ENCODE measurements at regions not wholly inside any gene's neighbourhood (a gene's known extent, or its start where the extent isn't known, plus 50 kb on each side); places are given as distances from the start of the nearest gene placed in this dataset.

- H3K36me3 Mint-ChIP-seq (ENCODE audit: insufficient read depth), result peaks cover 4% of the 10 kb centered on the region
- H3K4me1 Mint-ChIP-seq (ENCODE audit: low read depth in 2 of 2), result peaks cover 0 to 2% of the 10 kb centered on the region in 2 donors
- ATAC-seq (replicated peaks), result no peak
- no peak for DNase-seq
- H3K27me3 Mint-ChIP-seq, result no peaks in the 10 kb centered on the region
- no peak overlapping the region for H3K27ac Mint-ChIP-seq
- no peaks in the 10 kb centered on the region for H3K9me3 Mint-ChIP-seq
- no peak overlapping the region for H3K4me3 Mint-ChIP-seq
Observed at GRCh38 chr13:50400035-50400726, 384.9 kb downstream of the KCNRG start.

GRCh38 chr13:50401049-50401505, 385.8 kb downstream of the KCNRG start:
- Mint-ChIP-seq H3K36me3 (ENCODE audit: insufficient read depth) (peaks cover 4% of the 10 kb centered on the region), H3K27me3 (no peaks in the 10 kb centered on the region), H3K4me3 (no peak overlapping the region), H3K4me1 (ENCODE audit: low read depth in 2 of 2) (peaks cover 0 to 2% of the 10 kb centered on the region in 2 donors), H3K9me3 (no peaks in the 10 kb centered on the region), H3K27ac (no peak overlapping the region)
- ATAC-seq (replicated peaks) (no peak), DNase-seq (no peak)

- no peaks in the 10 kb centered on the region for H3K27me3 Mint-ChIP-seq
- H3K27ac Mint-ChIP-seq, result peak overlapping the region in 1 of 2 donors; percentile 19
- H3K9me3 Mint-ChIP-seq, result no peaks in the 10 kb centered on the region
- DNase-seq, result no peak
- H3K4me1 Mint-ChIP-seq (ENCODE audit: low read depth in 2 of 2), result peaks cover 0 to 2% of the 10 kb centered on the region in 2 donors
- ATAC-seq (replicated peaks), result no peak
- H3K36me3 Mint-ChIP-seq (ENCODE audit: insufficient read depth), result peaks cover 4% of the 10 kb centered on the region
- no peak overlapping the region for H3K4me3 Mint-ChIP-seq
Observed at GRCh38 chr13:50401721-50402465, 386.6 kb downstream of the KCNRG start.

GRCh38 chr13:50403311-50403710, 388.1 kb downstream of the KCNRG start:
- DNase-seq (no peak), ATAC-seq (replicated peaks) (no peak)
- Mint-ChIP-seq H3K36me3 (ENCODE audit: insufficient read depth) (peaks cover 4% of the 10 kb centered on the region), H3K27ac (no peak overlapping the region), H3K27me3 (no peaks in the 10 kb centered on the region), H3K9me3 (no peaks in the 10 kb centered on the region), H3K4me1 (ENCODE audit: low read depth in 2 of 2) (peaks cover 0 to 2% of the 10 kb centered on the region in 2 donors), H3K4me3 (no peak overlapping the region)

- Mint-ChIP-seq H3K36me3 (ENCODE audit: insufficient read depth) (peaks cover 5% of the 10 kb centered on the region), H3K4me3 (no peak overlapping the region), H3K4me1 (ENCODE audit: low read depth in 2 of 2) (peaks cover 0 to 3% of the 10 kb centered on the region in 2 donors), H3K27me3 (no peaks in the 10 kb centered on the region), H3K27ac (no peak overlapping the region), H3K9me3 (no peaks in the 10 kb centered on the region)
- no peak for DNase-seq
- ATAC-seq (replicated peaks), result no peak
Observed at GRCh38 chr13:50404116-50404515, 388.9 kb downstream of the KCNRG start.

- no peaks in the 10 kb centered on the region for H3K9me3 Mint-ChIP-seq
- H3K27me3 Mint-ChIP-seq, result no peaks in the 10 kb centered on the region
- H3K27ac Mint-ChIP-seq, result no peak overlapping the region
- DNase-seq (no peak), ATAC-seq (replicated peaks) (no peak)
- H3K4me1 Mint-ChIP-seq (ENCODE audit: low read depth in 2 of 2), result peaks cover 0 to 4% of the 10 kb centered on the region in 2 donors
- H3K36me3 Mint-ChIP-seq (ENCODE audit: insufficient read depth), result peaks cover 6% of the 10 kb centered on the region
- H3K4me3 Mint-ChIP-seq, result no peak overlapping the region
Observed at GRCh38 chr13:50404769-50405168, 389.5 kb downstream of the KCNRG start.

GRCh38 chr13:50406831-50407230, 391.6 kb downstream of the KCNRG start:
- Mint-ChIP-seq H3K4me1 (ENCODE audit: low read depth in 2 of 2) (peaks cover 0 to 4% of the 10 kb centered on the region in 2 donors), H3K27me3 (peaks cover 0 to 7% of the 10 kb centered on the region in 2 donors), H3K9me3 (no peaks in the 10 kb centered on the region), H3K36me3 (ENCODE audit: insufficient read depth) (peaks cover 2% of the 10 kb centered on the region), H3K27ac (no peak overlapping the region), H3K4me3 (no peak overlapping the region)
- DNase-seq (no peak), ATAC-seq (replicated peaks) (no peak)

GRCh38 chr13:50408068-50408467, 392.8 kb downstream of the KCNRG start:
- Mint-ChIP-seq H3K4me3 (no peak overlapping the region), H3K9me3 (no peaks in the 10 kb centered on the region), H3K27ac (no peak overlapping the region), H3K36me3 (ENCODE audit: insufficient read depth) (peaks cover 2% of the 10 kb centered on the region), H3K4me1 (ENCODE audit: low read depth in 2 of 2) (peaks cover 0 to 4% of the 10 kb centered on the region in 2 donors), H3K27me3 (peaks cover 0 to 8% of the 10 kb centered on the region in 2 donors)
- no peak for ATAC-seq (replicated peaks)
- DNase-seq, result no peak

- Mint-ChIP-seq H3K27ac (no peak overlapping the region), H3K9me3 (no peaks in the 10 kb centered on the region), H3K4me3 (no peak overlapping the region), H3K27me3 (peaks cover 0 to 16% of the 10 kb centered on the region in 2 donors), H3K36me3 (ENCODE audit: insufficient read depth) (peaks cover 6% of the 10 kb centered on the region), H3K4me1 (ENCODE audit: low read depth in 2 of 2) (peaks cover 0 to 4% of the 10 kb centered on the region in 2 donors)
- no peak for DNase-seq
- ATAC-seq (replicated peaks), result no peak
Observed at GRCh38 chr13:50409220-50409619, 394.0 kb downstream of the KCNRG start.

- H3K27me3 Mint-ChIP-seq, result peaks cover 0 to 16% of the 10 kb centered on the region in 2 donors
- DNase-seq (no peak), ATAC-seq (replicated peaks) (no peak)
- H3K4me1 Mint-ChIP-seq (ENCODE audit: low read depth in 2 of 2), result peaks cover 0 to 4% of the 10 kb centered on the region in 2 donors
- H3K36me3 Mint-ChIP-seq (ENCODE audit: insufficient read depth), result peaks cover 6% of the 10 kb centered on the region
- peaks cover 0 to 3% of the 10 kb centered on the region in 2 donors for H3K9me3 Mint-ChIP-seq
- H3K4me3 Mint-ChIP-seq, result no peak overlapping the region
- H3K27ac Mint-ChIP-seq, result no peak overlapping the region
Observed at GRCh38 chr13:50410921-50411746, 395.9 kb downstream of the KCNRG start.

GRCh38 chr13:50412046-50412617, 396.9 kb downstream of the KCNRG start:
- peaks cover 0 to 3% of the 10 kb centered on the region in 2 donors for H3K9me3 Mint-ChIP-seq
- peaks cover 0 to 4% of the 10 kb centered on the region in 2 donors for H3K4me1 Mint-ChIP-seq (ENCODE audit: low read depth in 2 of 2)
- peaks cover 6% of the 10 kb centered on the region for H3K36me3 Mint-ChIP-seq (ENCODE audit: insufficient read depth)
- no peak overlapping the region for H3K4me3 Mint-ChIP-seq
- H3K27ac Mint-ChIP-seq, result no peak overlapping the region
- H3K27me3 Mint-ChIP-seq, result peaks cover 0 to 16% of the 10 kb centered on the region in 2 donors
- DNase-seq, result no peak
- ATAC-seq (replicated peaks), result no peak

GRCh38 chr13:50414640-50415039, 399.4 kb downstream of the KCNRG start:
- peaks cover 0 to 16% of the 10 kb centered on the region in 2 donors for H3K27me3 Mint-ChIP-seq
- peaks cover 0 to 3% of the 10 kb centered on the region in 2 donors for H3K9me3 Mint-ChIP-seq
- DNase-seq, result no peak
- ATAC-seq (replicated peaks), result no peak
- peaks cover 3% of the 10 kb centered on the region for H3K36me3 Mint-ChIP-seq (ENCODE audit: insufficient read depth)
- peaks cover 0 to 2% of the 10 kb centered on the region in 2 donors for H3K4me1 Mint-ChIP-seq (ENCODE audit: low read depth in 2 of 2)
- no peak overlapping the region for H3K27ac Mint-ChIP-seq
- no peak overlapping the region for H3K4me3 Mint-ChIP-seq

- no peak for DNase-seq
- Mint-ChIP-seq H3K36me3 (ENCODE audit: insufficient read depth) (peaks cover 3% of the 10 kb centered on the region), H3K27me3 (peaks cover 0 to 16% of the 10 kb centered on the region in 2 donors), H3K4me1 (ENCODE audit: low read depth in 2 of 2) (peaks cover 0 to 4% of the 10 kb centered on the region in 2 donors), H3K9me3 (peaks cover 0 to 3% of the 10 kb centered on the region in 2 donors), H3K27ac (no peak overlapping the region), H3K4me3 (no peak overlapping the region)
- ATAC-seq (replicated peaks), result no peak
Observed at GRCh38 chr13:50415428-50415827, 400.2 kb downstream of the KCNRG start.
